ENCODE measurements at regions not wholly inside any gene's neighbourhood (a gene's known extent, or its start where the extent isn't known, plus 50 kb on each side); places are given as distances from the start of the nearest gene placed in this dataset.

DNA sequence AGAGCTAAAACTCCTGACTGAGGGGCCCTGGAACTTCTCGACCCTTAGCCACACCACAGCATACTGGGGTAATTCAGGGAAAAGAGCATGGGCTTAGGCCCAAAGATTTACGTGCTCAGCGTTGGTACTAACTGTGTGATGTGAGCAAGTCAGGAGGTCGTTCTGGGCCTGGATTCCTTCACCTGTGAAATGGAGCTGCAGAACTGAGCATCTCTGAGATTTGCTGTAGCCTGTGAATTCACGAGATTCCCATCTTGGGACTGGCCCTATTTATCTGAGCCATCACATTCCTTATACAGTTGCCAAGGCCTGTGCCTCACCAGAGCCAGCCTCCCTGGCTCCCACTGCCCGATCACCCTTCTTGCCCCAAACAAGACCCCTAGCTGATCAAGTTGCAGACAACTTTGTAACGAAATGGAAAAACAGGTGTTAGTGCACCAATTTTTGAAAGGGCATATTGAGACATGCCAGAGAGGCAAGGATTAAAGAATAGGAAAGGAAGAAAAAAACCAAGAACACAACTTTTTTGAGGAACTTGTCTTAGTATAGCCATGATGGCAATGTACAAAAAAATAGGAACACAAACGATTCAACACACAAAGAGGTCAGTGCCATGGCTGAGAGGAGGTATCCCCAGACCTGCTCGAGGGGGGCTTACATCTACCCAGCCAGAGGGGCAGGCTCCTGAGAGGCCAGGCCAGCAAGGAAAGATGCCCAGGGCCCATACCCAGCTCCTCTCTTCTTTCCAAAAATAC lies 323.0 kb upstream of the JARID2 start:
- TF ChIP-seq EZH2phosphoT487 (IDR thresholded peaks at IDR 0.05; ENCODE audit: insufficient read depth, low read depth): no peak
- TF ChIP-seq EZH2 (IDR thresholded peaks at IDR 0.05; ENCODE audit: insufficient read depth, poor library complexity, severe bottlenecking): no peak

Data from GM23248 (cell line).